NCI-H2227 (cell line): ENCODE measurements at regions not wholly inside any gene's neighbourhood (a gene's known extent, or its start where the extent isn't known, plus 50 kb on each side); places are given as distances from the start of the nearest gene placed in this dataset.
"Not testable (repeated sequence)": the region's sequence is repeated elsewhere in the genome, so short reads cannot be mapped to it uniquely, and the experiment has no call there.

Experiments
- DNase-seq: peaks from one replicate; lab custom pipeline; 2025; ENCODE audit not compliant: unreplicated experiment; lab: John Stamatoyannopoulos, UW

GRCh38 chr2:191476901-191477300 is 201.0 kb upstream of the NABP1 start:
- DNase-seq, result no peak

DNA sequence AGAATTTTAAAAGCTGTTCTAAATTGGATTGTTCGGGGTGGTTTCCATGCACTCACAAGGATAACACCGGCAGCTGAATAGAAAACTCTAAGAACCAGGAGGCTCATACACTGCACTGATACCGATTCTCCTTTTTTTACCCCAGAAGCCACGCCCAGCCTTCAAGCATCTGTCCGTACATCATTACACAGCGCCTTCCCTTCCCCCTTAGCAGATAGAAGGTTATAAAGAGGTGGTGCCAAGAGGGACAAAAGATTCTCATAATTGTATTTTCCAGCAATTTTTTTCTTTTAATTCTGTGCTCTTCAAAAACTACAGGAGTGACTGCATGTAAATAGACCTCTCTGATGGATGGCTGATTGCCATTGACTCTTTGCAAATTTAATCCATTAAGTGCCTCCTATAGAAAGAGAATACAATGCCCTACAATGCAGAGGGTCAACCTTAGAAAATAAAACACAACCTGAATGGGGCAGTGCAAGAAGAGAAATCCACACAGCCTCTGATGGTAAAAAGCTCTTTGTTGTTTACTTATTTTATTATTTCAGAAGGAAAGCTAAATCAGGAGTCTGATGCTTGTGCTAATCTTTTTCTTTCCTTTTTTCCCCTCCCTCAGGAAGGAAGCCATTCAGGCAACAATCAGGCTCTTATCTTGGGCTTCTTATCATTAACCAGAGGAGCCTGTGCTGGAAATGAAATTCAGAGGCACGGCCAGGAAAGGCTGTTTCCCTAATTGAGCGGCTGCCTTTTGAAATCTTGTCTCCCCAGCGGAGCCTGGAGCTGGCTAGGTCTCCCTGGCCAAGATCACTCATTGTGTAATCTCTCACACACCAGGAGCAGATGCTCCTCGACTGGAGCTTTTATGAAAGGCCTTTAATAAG is 198.9 kb upstream of the NABP1 start:
- DNase-seq, result peak; percentile 94

DNA sequence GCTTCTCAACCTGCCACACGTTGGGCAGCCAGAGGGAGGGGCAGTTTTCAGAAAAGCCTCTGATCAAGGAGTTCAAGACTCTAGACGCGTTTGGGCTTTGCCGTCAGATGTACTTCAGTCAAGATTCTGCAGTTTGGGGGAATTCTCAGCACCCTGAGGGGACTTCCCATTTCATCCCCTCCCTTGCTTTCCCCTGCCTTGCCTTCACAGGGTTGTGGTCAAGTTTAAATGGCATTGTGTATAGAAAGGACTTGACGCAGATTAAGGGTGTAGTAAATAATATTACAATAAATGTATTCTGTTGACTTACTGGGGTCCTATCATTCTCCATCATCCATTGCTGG is 198.3 kb upstream of the NABP1 start:
- DNase-seq, result no peak

GRCh38 chr2:191481305-191482070 is 196.4 kb upstream of the NABP1 start:
- DNase-seq, result no peak

DNA sequence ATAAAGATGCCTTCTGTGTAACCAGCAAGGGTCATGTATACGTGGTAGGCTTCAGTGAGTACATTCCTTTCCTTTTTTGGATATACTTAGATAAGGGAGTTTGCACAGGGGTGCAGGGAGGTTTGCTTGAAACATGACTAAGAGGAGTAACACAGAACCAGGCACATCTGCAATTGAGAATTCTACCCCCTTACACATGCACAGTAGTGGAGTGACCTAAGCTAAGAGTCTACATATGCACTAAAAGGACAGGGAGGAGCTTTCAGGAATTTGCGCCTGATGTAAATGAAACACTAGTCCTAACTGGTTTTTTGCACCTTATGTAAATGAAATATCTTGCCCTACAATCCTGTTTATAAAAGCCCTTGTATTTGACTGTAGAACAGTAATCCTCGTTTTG is 194.8 kb upstream of the NABP1 start:
- no peak for DNase-seq

- no peak for DNase-seq
Measured at GRCh38 chr2:191486584-191487320, 191.2 kb upstream of the NABP1 start.

DNA sequence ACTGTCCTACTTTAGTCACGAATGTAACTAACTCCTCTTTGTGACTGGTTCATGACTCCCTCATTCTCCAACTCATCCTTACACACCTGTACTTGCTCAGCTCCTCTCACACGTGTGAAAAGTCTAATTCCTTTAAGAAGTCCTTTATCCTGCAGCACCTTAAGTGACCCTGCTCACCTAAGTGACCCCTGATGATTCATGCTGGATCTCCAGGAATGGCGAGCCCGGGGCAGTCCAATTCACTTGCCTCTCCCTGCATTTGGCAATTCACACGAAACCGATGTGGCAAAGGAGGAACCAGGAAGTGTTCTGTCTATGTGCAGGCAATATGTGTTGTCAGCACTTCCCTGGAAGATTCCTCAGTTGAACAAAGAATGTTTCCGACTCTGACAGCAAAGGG is 189.8 kb upstream of the NABP1 start:
- no peak for DNase-seq

DNA sequence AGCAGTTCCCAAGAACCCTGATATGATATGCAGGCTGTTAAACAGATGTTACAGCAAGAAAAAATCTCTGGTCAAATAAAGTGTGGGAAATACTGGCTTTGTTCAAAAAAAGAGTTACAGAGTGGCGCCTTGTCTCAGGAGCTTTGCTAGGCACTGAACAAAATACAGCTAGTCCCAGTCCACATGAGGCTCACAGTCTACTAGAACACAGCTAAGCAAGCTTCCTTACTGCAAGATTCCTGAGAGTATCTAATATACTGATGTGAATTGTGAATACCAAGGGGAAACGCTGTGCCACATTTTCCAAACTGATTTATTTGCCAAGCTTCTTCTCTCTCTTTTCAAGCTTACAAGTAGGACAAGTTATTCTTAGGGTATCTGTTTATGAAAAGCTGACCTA is 188.8 kb upstream of the NABP1 start:
- no peak for DNase-seq

DNA sequence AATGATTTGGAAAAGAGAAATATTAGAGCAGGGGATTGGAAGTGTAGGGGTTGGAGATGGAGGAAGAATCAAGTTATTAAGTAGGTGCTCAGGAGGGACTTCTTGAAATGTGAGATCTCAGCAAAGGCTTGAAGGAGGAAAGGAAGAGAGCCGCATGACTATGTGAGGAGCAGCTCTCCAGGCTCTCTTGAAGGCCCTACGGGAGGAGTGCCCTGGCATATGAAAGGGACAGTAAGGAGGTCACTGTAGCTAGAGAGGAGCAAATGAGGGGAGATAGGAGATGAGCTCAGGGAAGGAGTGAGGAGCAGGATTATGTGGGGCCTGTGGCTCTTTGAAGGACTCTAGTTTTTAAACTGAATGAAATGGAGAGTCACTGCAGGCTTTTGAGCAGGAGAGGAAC is 181.1 kb upstream of the NABP1 start:
- DNase-seq, result no peak

- DNase-seq, result no peak
Measured at GRCh38 chr2:191497822-191498221, 180.1 kb upstream of the NABP1 start.

DNA sequence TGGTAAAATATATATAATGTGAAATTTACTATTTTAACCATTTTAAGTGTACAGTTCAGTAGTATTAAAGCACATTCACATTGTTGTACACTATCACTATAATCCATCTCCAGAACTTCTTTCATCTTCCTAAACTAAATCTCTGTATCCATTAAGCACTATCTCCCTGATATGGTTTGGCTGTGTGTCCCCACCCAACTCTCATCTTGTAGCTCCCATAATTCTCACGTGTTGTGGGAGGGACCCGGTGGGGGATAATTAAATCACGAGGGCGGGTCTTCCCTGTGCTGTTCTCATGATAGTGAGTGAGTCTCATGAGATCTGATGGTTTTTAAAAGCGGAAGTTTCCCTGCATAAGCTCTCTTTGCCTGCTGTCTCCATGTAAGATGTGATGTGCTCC is 178.9 kb upstream of the NABP1 start:
- DNase-seq, result no peak

DNA sequence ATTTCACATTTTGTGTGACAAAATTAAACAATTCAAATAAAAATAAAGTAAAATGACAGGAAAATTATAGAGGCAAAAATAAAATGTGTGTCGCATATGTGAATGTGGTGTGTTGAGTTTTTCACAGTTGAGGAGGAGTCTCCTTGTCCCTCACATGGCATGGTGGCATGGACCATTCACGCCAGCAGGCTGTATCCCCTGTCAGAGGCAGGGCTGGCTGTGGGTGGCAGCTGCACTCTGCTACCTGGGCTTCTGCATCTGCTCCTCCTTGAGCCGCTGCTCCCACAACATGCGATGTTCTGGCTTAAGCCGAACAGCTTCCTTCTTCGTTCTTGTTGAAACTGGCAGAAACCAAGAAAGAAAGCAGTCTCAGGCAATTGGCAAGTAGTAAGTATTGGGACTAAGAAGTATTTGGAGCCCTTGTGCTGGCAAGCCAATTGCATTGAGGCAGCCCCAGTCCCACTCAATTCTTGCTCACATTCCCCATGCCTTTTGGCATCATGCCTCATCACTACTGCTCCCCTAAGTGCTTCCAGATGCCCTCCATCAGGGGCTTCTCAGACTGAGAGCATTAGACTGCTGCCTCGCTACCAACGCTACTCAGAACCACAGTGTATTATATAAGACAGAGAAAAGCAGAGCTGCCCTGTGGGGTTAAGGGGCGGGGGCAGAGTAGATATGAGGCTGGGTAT is 177.9 kb upstream of the NABP1 start:
- peak; percentile 49 for DNase-seq

DNA sequence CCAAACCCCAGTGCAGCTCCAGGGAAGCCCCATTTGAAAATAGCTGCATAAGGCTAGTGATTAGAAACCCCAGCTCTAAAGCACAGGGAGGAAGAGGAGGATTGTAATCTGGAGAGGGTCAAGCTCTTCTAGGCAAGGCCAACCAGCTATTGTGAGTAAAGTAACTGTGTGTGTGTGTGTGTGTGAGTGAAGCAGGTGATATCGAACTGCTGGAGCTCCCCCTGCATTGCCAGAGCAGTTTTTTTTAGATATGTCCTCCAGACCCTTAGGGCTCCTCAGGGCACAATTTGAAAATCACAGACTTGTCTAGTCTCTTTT is 177.4 kb upstream of the NABP1 start:
- peak; percentile 49 for DNase-seq

DNA sequence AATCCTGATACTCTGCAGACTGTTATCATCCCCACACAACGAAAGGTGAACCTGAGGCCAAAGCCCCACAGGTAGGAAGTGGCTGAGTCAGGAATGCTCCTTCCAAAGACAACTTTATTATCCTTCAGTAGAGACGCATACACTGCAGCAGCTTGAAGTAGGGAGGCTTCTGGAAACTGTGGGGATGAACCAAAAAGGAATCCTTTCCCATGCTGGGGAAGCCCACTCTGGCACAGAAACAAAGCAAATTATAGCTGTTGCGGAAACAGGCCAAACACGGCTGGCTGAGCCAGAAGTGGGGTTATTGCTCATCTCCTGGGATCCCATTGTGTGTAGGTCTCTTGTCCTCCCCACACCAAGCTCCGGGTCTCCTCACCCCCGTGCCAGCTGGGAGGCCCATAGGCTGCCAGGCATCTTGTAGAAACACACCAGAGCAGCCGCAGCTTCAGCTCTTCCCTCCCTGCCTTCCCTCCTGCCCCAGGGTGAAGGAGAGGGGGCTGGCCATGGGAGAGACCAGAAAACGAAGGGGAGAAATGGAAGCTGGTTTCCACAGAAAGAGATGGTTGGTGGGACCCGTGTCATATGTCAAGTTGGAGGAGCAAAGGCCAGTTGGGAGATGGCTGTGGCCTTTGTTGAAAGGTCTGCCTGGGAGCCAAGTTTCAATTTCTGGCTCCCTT is 176.9 kb upstream of the NABP1 start:
- DNase-seq, result peak; percentile 31

GRCh38 chr2:191501561-191502168 is 176.3 kb upstream of the NABP1 start:
- peak; percentile 51 for DNase-seq

GRCh38 chr2:191506515-191506914 is 171.4 kb upstream of the NABP1 start:
- no peak for DNase-seq

DNA sequence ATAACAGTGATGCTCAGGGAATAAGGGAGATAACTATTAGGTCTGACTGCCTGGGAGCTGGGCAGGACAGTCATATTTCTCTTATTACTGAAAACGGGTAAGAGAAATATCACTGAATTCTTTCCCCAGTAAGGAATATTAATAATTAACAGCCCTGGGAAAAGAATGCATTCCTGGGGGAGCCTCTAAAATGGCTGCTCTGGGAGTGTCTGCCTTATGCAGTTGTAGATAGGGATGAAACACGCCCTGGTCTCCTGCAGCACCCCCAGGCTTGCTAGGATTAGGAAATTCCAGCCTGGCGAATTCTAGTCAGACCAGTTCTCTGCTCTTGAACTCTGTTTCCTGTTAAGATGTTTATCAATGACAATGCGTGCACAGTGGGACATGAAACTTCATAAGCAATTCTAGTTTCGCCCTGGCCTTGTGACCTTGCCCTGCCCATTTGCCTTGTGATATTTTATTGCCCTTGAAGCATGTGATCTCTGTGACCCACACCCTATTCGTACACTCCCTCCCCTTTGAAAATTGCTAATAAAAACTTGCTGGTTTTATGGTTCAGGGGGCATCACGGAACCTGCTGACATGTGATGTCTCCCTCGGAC is 170.6 kb upstream of the NABP1 start:
- DNase-seq, result not testable (repeated sequence)

GRCh38 chr2:191508738-191509137 is 169.2 kb upstream of the NABP1 start:
- DNase-seq, result no peak

- DNase-seq, result peak; percentile 81
Measured at GRCh38 chr2:191512216-191512835, 165.6 kb upstream of the NABP1 start.
